ENCODE measurements at regions not wholly inside any gene's neighbourhood (a gene's known extent, or its start where the extent isn't known, plus 50 kb on each side); places are given as distances from the start of the nearest gene placed in this dataset.

GRCh38 chr3:83740504-83740903 lies 1218.3 kb upstream of the CADM2 start:
- no peak for DNase-seq (ENCODE audit: low spot score)

GRCh38 chr3:83765956-83766355 lies 1192.8 kb upstream of the CADM2 start:
- DNase-seq (ENCODE audit: low spot score): no peak

DNA sequence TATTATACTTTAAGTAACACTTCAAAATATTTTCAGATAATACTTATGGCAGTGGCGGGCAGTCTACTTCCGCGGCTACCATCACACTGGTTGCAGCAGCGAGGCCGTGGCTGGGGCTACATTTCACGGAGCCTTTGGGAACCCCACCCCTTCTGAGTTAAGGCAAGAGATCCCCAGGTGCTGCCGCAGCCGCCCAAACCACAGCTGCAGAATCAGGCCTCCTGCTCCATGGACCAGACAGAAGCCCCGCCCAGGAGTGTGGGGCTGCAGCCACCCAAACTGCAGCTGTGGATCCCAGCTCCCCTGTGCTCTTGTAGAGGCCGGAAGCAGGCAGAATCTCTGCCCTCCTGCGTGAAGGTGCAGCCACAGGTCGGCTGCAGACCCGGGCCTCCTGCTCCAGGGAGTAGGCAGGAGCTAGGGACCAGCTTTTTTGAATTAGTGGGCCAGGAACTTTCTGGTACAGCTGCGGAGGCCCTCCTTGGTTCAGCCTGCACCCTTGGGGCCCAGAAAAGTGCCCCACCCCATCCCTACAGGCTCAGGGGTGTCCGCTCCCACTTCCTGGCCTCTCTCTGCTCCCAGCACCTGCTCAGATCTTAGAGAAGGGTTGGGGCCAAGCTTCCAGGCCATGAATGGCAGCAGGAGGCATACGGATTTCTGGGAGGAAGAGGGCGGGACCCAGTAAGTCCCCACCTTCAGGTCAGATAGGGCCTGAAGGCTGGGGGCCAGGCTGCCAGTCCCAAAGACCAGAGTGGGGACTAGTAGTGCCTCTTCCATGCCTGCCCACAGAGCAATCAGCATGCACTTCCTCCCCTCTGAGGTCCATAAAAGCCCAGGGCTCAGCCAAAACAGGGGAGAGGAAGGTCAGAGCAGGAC lies 1188.8 kb upstream of the CADM2 start:
- no peak for DNase-seq (ENCODE audit: low spot score)

DNA sequence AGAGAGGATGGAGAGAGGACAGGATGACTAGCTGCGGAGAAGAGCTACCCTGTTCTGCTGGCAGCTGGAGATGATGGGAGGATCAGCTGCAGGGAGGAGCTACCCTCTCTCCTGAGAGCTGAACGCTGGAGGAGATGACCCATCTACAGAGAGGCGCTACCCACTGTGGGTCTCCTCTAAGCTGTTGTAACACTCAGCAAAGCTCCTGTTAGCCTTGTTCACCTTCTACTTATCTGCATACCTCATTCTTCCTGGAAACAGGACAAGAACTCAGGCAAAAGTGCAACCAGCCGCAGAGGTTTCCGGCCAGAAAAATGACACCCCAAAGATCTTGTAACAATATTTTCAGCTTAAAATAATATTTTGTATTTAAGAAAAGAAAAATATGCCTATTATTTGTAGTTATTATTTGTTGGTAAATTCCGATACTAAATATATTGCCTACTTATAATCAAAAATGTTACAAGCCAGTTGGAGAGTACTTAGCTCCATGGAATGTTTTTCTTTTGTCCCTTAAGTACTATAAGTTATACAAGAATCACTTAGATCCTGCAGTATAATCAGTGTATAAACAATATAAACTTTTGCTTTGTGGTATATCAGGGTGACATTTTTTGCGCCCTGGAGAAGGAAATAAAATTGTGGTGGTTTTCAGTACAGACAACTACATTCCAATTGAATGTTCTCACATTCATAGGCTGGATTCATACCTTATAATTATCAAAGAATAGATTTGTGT lies 1188.0 kb upstream of the CADM2 start:
- DNase-seq (ENCODE audit: low spot score): no peak

DNA sequence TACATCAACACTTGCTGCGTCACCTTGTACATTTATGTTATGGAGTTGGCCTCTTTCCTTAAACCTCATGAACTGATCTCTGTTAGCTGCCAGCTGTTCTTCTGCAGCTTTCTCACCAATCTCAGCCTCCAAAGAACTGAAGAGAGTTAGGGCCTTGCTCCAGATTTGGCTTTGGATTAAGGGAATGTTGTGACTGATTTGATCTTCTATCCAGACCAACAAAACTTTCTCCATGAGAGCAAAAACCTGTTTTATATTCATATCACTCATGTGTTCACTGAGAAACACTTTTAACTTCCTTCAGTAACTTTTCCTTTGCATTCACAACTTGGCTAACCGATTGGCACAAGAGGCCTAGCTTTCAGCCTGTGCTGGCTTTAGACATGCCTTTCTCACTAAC lies 1156.0 kb upstream of the CADM2 start:
- no peak for DNase-seq (ENCODE audit: low spot score)

DNA sequence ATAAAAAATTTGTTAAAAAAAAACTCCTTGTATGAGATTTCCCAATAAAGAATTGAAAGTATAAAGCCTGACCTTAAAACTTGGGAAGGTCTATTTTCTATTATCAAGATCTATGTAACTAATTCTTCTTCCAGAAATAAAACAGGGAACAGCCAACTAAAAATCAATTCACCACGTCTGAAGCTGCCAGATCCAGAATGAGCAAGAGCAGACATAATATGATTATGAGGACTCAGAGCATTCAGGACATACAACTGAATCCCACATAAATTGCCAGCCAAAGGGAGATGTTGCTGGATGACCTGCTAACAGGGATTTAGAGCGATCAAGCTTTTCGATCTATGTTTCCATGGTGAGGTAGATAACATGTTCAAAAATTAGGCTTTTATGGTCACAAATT lies 1151.3 kb upstream of the CADM2 start:
- DNase-seq (ENCODE audit: low spot score): no peak

- no peak for DNase-seq (ENCODE audit: low spot score)
Observed at GRCh38 chr3:83813176-83813575, 1145.6 kb upstream of the CADM2 start.

DNA sequence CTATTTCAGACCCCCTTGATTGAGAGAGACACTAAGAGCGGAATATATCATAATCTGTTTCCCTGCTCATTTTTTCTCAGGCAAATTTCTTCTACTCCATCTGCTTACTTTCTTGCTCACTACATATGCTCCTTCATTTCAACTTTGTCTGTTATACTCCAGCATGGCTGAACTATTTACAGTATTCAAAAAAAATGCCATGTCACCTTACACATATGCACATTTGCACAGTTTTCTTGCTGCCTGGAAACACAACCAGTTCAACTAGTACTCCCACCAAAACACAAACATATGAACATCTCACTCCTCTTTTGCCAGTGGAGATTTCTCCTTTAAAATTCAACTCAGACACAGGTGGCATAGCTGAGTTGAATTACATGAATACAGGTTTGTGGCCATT lies 1142.1 kb upstream of the CADM2 start:
- DNase-seq (ENCODE audit: low spot score): no peak

GRCh38 chr3:83821506-83821905 lies 1137.3 kb upstream of the CADM2 start:
- DNase-seq (ENCODE audit: low spot score): no peak

DNA sequence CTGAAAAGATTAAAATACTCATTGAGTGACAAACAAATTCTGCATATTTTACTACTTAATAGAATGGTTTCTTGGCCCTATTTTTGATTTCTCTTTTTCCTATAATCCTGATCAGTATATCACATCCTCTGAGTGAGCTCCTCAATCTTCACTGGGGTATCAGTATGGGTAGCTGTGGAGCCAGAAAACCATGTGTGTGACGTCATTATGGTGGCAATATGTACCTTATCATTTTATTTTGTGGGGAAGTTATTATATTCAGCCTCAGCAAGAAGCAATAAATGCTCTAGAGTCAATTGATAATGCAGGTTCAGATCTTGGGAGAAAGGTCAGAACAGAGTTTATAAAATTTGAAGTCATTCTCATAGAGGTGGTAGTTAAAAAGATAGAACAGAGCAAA lies 1135.7 kb upstream of the CADM2 start:
- no peak for DNase-seq (ENCODE audit: low spot score)

- DNase-seq (ENCODE audit: low spot score): no peak
Observed at GRCh38 chr3:83835040-83835439, 1123.7 kb upstream of the CADM2 start.

GRCh38 chr3:83842511-83842910 lies 1116.3 kb upstream of the CADM2 start:
- DNase-seq (ENCODE audit: low spot score): no peak

DNA sequence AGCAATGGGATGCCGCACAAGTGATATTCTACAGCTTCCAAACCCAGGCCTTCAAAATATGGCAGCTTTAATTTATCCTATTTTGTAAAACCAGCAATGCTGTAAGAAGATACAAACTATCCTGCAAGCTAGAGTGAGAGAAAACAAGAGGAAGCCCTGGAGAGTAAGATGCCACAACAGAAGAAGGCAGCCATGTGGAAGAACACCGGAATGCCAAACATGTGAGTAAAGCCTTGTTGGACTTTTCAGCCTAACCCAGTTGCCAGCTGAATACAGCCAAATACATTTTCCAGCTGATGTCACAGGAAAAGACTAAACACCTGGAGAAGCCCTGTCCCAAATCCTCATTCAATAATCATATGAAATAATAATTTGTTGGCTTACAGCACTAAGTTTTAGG lies 1115.1 kb upstream of the CADM2 start:
- DNase-seq (ENCODE audit: low spot score): no peak

- no peak for DNase-seq (ENCODE audit: low spot score)
Observed at GRCh38 chr3:83849106-83849730, 1109.6 kb upstream of the CADM2 start.

GRCh38 chr3:83863380-83863779 lies 1095.4 kb upstream of the CADM2 start:
- no peak for DNase-seq (ENCODE audit: low spot score)

GRCh38 chr3:83868909-83869567 lies 1089.8 kb upstream of the CADM2 start:
- DNase-seq (ENCODE audit: low spot score): no peak

GRCh38 chr3:83873550-83873949 lies 1085.2 kb upstream of the CADM2 start:
- DNase-seq (ENCODE audit: low spot score): no peak

GRCh38 chr3:83877910-83878309 lies 1080.9 kb upstream of the CADM2 start:
- DNase-seq (ENCODE audit: low spot score): no peak

DNA sequence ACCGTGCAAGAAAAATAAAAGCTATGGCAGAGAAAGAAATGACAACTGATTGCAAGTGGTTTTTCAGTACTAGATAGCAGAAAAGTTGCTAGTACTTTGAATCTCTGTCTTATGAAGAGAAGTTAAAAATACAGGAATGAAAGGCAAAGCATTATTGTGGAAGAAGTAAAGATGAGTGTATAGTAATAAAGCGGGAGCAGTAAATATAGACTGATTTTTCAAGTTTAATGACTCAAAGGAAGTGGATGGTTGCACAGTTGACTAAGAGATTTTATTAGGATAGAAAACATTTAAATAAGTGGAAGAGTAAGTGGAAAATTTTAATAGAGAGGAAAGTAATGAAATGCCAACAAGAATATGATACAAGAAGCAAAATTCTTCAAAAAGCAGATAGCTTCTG lies 1076.1 kb upstream of the CADM2 start:
- no peak for DNase-seq (ENCODE audit: low spot score)

GRCh38 chr3:83890039-83890762 lies 1068.6 kb upstream of the CADM2 start:
- DNase-seq (ENCODE audit: low spot score): no peak

DNA sequence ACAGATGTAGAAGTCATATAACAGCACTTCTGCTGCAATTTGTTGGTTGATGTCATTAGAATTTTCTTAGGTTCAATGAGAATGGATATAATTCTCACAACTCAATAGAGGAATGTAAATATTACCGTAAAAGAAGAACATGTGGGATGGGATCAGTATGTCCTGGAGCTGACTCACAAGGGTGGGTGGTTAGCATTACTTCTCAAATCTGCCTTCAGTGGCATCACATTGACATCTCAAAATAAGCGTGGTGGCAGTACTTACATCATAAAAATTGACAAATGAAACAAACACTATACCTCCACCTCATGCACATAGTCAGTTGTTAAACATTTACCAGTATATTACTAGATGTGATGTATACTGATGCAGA lies 1068.0 kb upstream of the CADM2 start:
- DNase-seq (ENCODE audit: low spot score): peak; percentile 7

DNA sequence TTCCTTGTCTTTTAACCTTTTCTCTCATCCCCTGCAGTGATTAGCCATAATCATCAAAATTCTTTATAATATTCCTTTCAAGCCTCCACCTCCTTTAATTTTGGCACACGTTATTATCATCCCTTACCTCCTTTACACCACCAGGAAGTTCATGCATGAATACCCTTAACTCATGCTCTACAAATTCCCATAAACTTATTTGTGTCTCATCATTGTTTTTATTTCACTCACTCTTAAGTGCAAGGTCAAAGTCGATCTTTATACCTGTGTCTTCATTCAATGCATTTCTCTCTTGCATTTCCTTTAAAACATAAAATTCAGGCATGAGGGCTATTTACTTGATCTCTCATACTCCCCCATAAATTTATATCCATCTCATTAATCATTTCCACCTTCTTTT lies 1064.6 kb upstream of the CADM2 start:
- no peak for DNase-seq (ENCODE audit: low spot score)

Measured in Ammon's horn (tissue), 1 donor.